ENCODE measurements at regions not wholly inside any gene's neighbourhood (a gene's known extent, or its start where the extent isn't known, plus 50 kb on each side); places are given as distances from the start of the nearest gene placed in this dataset.

DNA sequence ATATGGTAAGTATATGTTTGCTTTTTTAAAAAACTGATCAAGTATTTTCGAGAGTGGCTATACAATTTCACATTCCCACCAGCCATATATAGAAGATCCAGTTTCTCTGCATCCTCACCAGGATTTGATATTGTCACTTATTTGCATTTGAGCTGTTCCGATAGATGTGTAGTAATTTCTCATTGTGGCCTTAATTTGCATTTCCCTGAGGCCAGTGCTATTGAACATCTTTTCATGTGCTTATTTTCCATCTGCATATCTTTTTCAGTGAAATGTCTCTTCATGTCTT lies 72.9 kb upstream of the VASH1 start:
- Histone ChIP-seq H3K36me3 (replicated peaks in 1 of 2) (no peaks in the 10 kb centered on the region), H3K27me3 (no peaks in the 10 kb centered on the region), H3K27ac (no peak overlapping the region), H3K9me3 (replicated peaks in 1 of 3) (peaks cover 0 to 9% (median 0%) of the 10 kb centered on the region in 3 donors), H3K4me1 (replicated peaks in 1 of 2) (no peaks in the 10 kb centered on the region), H3K4me3 (no peak overlapping the region)
- TF ChIP-seq, protein P1, sequence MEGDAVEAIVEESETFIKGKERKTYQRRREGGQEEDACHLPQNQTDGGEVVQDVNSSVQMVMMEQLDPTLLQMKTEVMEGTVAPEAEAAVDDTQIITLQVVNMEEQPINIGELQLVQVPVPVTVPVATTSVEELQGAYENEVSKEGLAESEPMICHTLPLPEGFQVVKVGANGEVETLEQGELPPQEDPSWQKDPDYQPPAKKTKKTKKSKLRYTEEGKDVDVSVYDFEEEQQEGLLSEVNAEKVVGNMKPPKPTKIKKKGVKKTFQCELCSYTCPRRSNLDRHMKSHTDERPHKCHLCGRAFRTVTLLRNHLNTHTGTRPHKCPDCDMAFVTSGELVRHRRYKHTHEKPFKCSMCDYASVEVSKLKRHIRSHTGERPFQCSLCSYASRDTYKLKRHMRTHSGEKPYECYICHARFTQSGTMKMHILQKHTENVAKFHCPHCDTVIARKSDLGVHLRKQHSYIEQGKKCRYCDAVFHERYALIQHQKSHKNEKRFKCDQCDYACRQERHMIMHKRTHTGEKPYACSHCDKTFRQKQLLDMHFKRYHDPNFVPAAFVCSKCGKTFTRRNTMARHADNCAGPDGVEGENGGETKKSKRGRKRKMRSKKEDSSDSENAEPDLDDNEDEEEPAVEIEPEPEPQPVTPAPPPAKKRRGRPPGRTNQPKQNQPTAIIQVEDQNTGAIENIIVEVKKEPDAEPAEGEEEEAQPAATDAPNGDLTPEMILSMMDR (IDR thresholded peaks at IDR 0.05): no peak
- TF ChIP-seq POLR2A (IDR thresholded peaks at IDR 0.05): no peak
- intact Hi-C loops (cut with DNase I): no loop called here
- 80 to 87% (median 82%) methylated on average over 2 of the region's 2 CpGs for WGBS, 4 donors
- no peak for DNase-seq

DNA sequence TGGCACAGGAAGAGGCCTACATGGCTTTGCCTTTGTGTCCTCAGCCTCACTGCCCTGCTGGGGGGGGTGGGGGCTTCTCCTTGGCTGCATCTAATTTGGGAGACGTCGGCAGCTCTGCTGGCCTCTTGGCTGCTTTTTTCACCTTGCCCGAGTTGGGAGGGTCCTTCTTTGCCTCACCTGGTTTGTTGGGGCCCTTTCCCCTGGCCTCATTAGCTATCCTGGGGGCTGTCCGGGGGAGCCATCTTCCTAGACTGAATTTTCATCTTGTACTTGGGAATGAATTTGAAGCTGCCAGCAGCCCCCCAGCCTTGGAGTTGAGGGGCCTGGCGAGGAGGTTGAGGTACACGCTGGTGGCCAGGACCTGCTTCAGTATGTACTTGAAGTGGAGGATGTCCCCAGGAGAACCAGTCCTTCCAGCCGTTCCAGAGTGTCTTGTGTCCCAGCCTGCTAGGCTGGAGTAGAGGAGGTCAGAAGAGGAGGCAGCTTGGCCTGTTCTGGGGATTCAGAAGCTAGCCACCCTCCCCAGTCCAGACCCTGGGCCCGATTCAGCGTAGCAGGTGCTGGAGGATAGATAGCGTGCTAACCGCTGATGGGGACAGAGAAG lies 70.7 kb upstream of the VASH1 start:
- H3K4me1 ChIP-seq (replicated peaks in 1 of 2): no peaks in the 10 kb centered on the region
- H3K27me3 ChIP-seq: no peaks in the 10 kb centered on the region
- intact Hi-C loops (cut with DNase I): no loop called here
- 87 to 93% (median 90%) methylated on average over 6 to 11 of the region's 11 CpGs for WGBS, 4 donors
- no peak for DNase-seq
- no peaks in the 10 kb centered on the region for H3K36me3 ChIP-seq (replicated peaks in 1 of 2)
- no peak overlapping the region for H3K4me3 ChIP-seq
- peaks cover 0 to 9% (median 0%) of the 10 kb centered on the region in 3 donors for H3K9me3 ChIP-seq (replicated peaks in 1 of 3)
- H3K27ac ChIP-seq: no peak overlapping the region
- TF ChIP-seq, protein P1 (IDR thresholded peaks at IDR 0.05): no peak
- TF ChIP-seq POLR2A (IDR thresholded peaks at IDR 0.05): no peak

DNA sequence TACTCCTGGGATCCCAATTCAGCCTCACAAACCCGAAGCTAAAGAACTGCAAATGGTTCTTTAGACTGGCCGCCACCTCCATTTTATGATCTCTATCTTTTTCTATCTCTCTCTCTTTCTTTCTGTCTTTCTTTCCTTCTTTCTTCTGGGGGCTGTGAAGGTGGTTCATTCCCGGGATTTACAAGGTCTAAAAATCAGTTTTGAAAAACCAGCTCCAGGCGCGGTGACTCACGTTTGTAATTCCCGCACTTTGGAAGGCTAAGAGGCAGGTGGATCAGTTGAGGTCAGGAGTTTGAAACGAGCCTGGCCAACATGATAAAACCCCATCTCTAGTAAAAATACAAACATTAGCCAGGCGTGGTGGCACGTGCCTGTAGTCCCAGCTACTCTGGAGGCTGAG lies 67.2 kb upstream of the VASH1 start:
- WGBS, 4 donors: 69 to 79% (median 72%) methylated on average over 10 of the region's 10 CpGs
- Histone ChIP-seq H3K27me3 (no peaks in the 10 kb centered on the region), H3K36me3 (replicated peaks in 1 of 2) (no peaks in the 10 kb centered on the region), H3K27ac (no peak overlapping the region), H3K9me3 (replicated peaks in 1 of 3) (no peaks in the 10 kb centered on the region), H3K4me1 (replicated peaks in 1 of 2) (peaks cover 0 to under 1% of the 10 kb centered on the region in 2 donors), H3K4me3 (no peak overlapping the region)
- intact Hi-C loops (cut with DNase I): no loop called here
- no peak for TF ChIP-seq POLR2A (IDR thresholded peaks at IDR 0.05)
- TF ChIP-seq, protein P1 (IDR thresholded peaks at IDR 0.05): no peak
- no peak for DNase-seq

DNA sequence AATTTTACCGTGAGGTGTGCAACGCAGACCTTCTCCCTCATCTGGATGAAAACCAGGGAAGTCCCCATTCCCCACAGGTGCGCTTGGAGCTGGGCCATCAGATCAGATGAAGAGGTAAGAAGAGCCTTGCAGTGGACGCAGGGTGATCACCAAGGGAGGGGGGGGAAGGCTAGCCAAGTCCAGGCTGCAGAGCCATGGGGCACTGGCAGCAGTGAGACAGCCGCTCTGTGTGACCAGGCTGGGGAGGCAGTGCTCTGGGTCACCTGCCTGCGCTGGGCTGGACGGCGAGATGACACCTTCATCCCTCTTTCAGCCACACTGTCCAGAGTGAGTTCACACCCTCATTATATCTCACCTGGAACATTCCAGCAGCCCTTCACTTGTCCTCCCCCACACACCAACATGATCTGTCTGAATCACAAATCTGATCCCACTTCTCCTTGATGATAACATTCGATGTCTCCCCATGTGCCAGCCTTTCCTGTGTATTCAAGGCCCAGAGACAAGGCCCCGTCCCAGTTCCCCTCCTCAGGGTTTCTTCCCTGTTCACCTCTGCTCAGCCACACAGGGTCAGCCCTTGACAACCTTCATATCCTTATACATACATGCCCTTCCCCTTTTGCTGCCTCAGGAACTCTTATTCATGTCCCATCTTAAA lies 65.9 kb upstream of the VASH1 start:
- no peaks in the 10 kb centered on the region for H3K36me3 ChIP-seq (replicated peaks in 1 of 2)
- H3K27me3 ChIP-seq: no peaks in the 10 kb centered on the region
- H3K4me1 ChIP-seq (replicated peaks in 1 of 2): peaks cover 11 to 12% of the 10 kb centered on the region in 2 donors
- WGBS, 4 donors: 86 to 91% (median 90%) methylated on average over 9 to 10 of the region's 10 CpGs
- intact Hi-C loops (cut with DNase I): no loop called here
- no peaks in the 10 kb centered on the region for H3K9me3 ChIP-seq (replicated peaks in 1 of 3)
- no peak overlapping the region for H3K27ac ChIP-seq
- H3K4me3 ChIP-seq: no peak overlapping the region
- no peak for TF ChIP-seq POLR2A (IDR thresholded peaks at IDR 0.05)
- TF ChIP-seq, protein P1 (IDR thresholded peaks at IDR 0.05): no peak
- peak in 1 of 7 donors; percentile 18 for DNase-seq

Measured in adrenal gland (tissue), 9 donors.